H9 (cell line): ENCODE measurements at regions not wholly inside any gene's neighbourhood (a gene's known extent, or its start where the extent isn't known, plus 50 kb on each side); places are given as distances from the start of the nearest gene placed in this dataset.

ENCODE experiments used
- DNase-seq: peaks from one replicate; pipeline ENCODE4 v3.0.0-alpha.2; 2017
- H2AFZ ChIP-seq: one replicate; pipeline ENCODE4 v1.6.1; 2013; ENCODE audit warnings: mild to moderate bottlenecking, low read length, control low read depth, moderate library complexity
- H2AK5ac ChIP-seq: 2 replicates; pipeline ENCODE4 v1.6.1; 2013; ENCODE audit warnings: low read length, control low read depth, mixed read lengths; ENCODE audit not compliant: insufficient read length
- H2BK120ac ChIP-seq: one replicate; pipeline ENCODE4 v1.6.1; 2013; ENCODE audit warnings: low read depth, mild to moderate bottlenecking, low read length, control low read depth, inconsistent platforms; ENCODE audit not compliant: poor library complexity, severe bottlenecking
- H2BK12ac ChIP-seq: 2 replicates; pipeline ENCODE4 v1.6.1; 2013; ENCODE audit warnings: low read length, control low read depth, mixed read lengths, low read depth; ENCODE audit not compliant: insufficient read length
- H2BK15ac ChIP-seq: 2 replicates; pipeline ENCODE4 v1.6.1; 2013; ENCODE audit warnings: low read depth, low read length, control low read depth
- H2BK20ac ChIP-seq: one replicate; pipeline ENCODE4 v1.6.1; 2013; ENCODE audit warnings: low read depth, mild to moderate bottlenecking, low read length, control low read depth, inconsistent platforms; ENCODE audit not compliant: poor library complexity, severe bottlenecking
- H2BK5ac ChIP-seq: 2 replicates; pipeline ENCODE4 v1.6.1; 2013; ENCODE audit warnings: low read length, control low read depth, mixed read lengths; ENCODE audit not compliant: insufficient read length
- H3K14ac ChIP-seq: 2 replicates; pipeline ENCODE4 v1.6.1; 2013; ENCODE audit warnings: low read length, control low read depth; ENCODE audit not compliant: insufficient read depth
- H3K18ac ChIP-seq: 2 replicates; pipeline ENCODE4 v1.6.1; 2013; ENCODE audit warnings: low read depth, mild to moderate bottlenecking, mixed read lengths, low read length, control low read depth; ENCODE audit not compliant: insufficient read length
- H3K23ac ChIP-seq: 2 replicates; pipeline ENCODE4 v1.6.1; 2013; ENCODE audit warnings: low read length, control low read depth, mixed read lengths, low read depth; ENCODE audit not compliant: insufficient read length
- H3K23me2 ChIP-seq: 2 replicates; pipeline ENCODE4 v1.6.1; 2013; ENCODE audit warnings: low read depth, mild to moderate bottlenecking, mixed read lengths, low read length, control low read depth; ENCODE audit not compliant: insufficient read length, poor library complexity, severe bottlenecking
- H3K27ac ChIP-seq: 2 replicates; pipeline ENCODE4 v1.5.1; 2013; ENCODE audit warnings: low read length, control low read depth, mixed read lengths, low read depth; ENCODE audit not compliant: insufficient read length
- H3K27me3 ChIP-seq: 2 replicates; pipeline ENCODE4 v1.6.1; 2013; ENCODE audit warnings: low read length, control low read depth, inconsistent platforms; ENCODE audit not compliant: insufficient read depth
- H3K4ac ChIP-seq: 2 replicates; pipeline ENCODE4 v1.6.1; 2013; ENCODE audit warnings: low read depth, mild to moderate bottlenecking, control low read depth, inconsistent platforms, low read length, moderate library complexity
- H3K4me1 ChIP-seq: 2 replicates; pipeline ENCODE4 v1.6.1; 2013; ENCODE audit warnings: low read length, control low read depth, inconsistent platforms; ENCODE audit not compliant: insufficient read depth
- H3K4me2 ChIP-seq: 2 replicates; pipeline ENCODE4 v1.6.1; 2013; ENCODE audit warnings: low read length, control low read depth, mixed read lengths; ENCODE audit not compliant: insufficient read length, insufficient read depth
- H3K56ac ChIP-seq: 2 replicates; pipeline ENCODE4 v1.6.1; 2013; ENCODE audit warnings: low read depth, mild to moderate bottlenecking, mixed read lengths, low read length, control low read depth; ENCODE audit not compliant: insufficient read length
- H3K79me1 ChIP-seq: 2 replicates; pipeline ENCODE4 v1.6.1; 2013; ENCODE audit warnings: low read depth, mild to moderate bottlenecking, moderate library complexity, low read length, control low read depth, inconsistent platforms; ENCODE audit not compliant: insufficient read depth, poor library complexity, severe bottlenecking
- H3K79me2 ChIP-seq: 2 replicates; pipeline ENCODE4 v1.6.1; 2013; ENCODE audit warnings: low read length, control low read depth, inconsistent platforms; ENCODE audit not compliant: insufficient read depth
- H3K9ac ChIP-seq: 2 replicates; pipeline ENCODE4 v1.6.1; 2013; ENCODE audit warnings: low read length, control low read depth, mixed read lengths; ENCODE audit not compliant: insufficient read length; ENCODE audit errors: extremely low read depth
- H3K9me3 ChIP-seq: one replicate; pipeline ENCODE4 v1.6.1; 2013; ENCODE audit warnings: low read depth, low read length, inconsistent platforms; ENCODE audit not compliant: control insufficient read depth
- H3T11ph ChIP-seq: one replicate; pipeline ENCODE4 v1.6.1; 2013; ENCODE audit warnings: mild to moderate bottlenecking, low read length, control low read depth, inconsistent platforms
- H4K20me1 ChIP-seq: one replicate; pipeline ENCODE4 v1.6.1; 2013; ENCODE audit not compliant: control insufficient read depth, insufficient read length, insufficient read depth
- H4K5ac ChIP-seq: 2 replicates; pipeline ENCODE4 v1.6.1; 2013; ENCODE audit warnings: low read depth, mild to moderate bottlenecking, mixed read lengths, low read length, control low read depth; ENCODE audit not compliant: insufficient read length
- H4K8ac ChIP-seq: replicated peaks from 2 replicates; pipeline ENCODE4 v1.6.1; 2013; ENCODE audit warnings: low read length, control low read depth, mixed read lengths, low read depth; ENCODE audit not compliant: insufficient read length
- H4K91ac ChIP-seq: 2 replicates; pipeline ENCODE4 v1.6.1; 2013; ENCODE audit warnings: low read depth, mild to moderate bottlenecking, moderate library complexity, mixed read lengths, low read length, control low read depth; ENCODE audit not compliant: insufficient read length
- H3K27ac Mint-ChIP-seq, 3 experiments: 2 replicates in 2 of 3; 3 replicates in 1 of 3; pipeline ENCODE4 v1.8.0; 2020 to 2021; ENCODE audit warnings: mixed read lengths in 3 of 3, mild to moderate bottlenecking in 1 of 3, moderate library complexity in 1 of 3
- H3K27me3 Mint-ChIP-seq: 2 replicates; pipeline ENCODE4 v1.8.0; 2021; ENCODE audit warnings: low read depth, mild to moderate bottlenecking, moderate library complexity, mixed read lengths
- H3K36me3 Mint-ChIP-seq, 3 experiments: 2 replicates in 2 of 3; 3 replicates in 1 of 3; pipeline ENCODE4 v1.8.0; 2020 to 2021; ENCODE audit warnings: low read depth in 3 of 3, mixed read lengths in 3 of 3; ENCODE audit not compliant: insufficient read depth in 1 of 3
- H3K4me1 Mint-ChIP-seq, 2 experiments: 2 replicates each; pipeline ENCODE4 v1.8.0; 2020; ENCODE audit warnings: mixed read lengths in 2 of 2
- H3K4me3 Mint-ChIP-seq, 2 experiments: 2 replicates in 1 of 2; 3 replicates in 1 of 2; pipeline ENCODE4 v1.8.0; 2020 to 2021; ENCODE audit warnings: mild to moderate bottlenecking in 2 of 2, mixed read lengths in 2 of 2, moderate library complexity in 1 of 2
- H3K9me3 Mint-ChIP-seq, 2 experiments: 2 replicates in 1 of 2; 3 replicates in 1 of 2; pipeline ENCODE4 v1.8.0; 2020; ENCODE audit warnings: mild to moderate bottlenecking in 2 of 2, mixed read lengths in 2 of 2, moderate library complexity in 1 of 2
- CTCF ChIP-seq: fragments of 200-600 bp; sonication (generic); conservative IDR thresholded peaks from 3 replicates; pipeline ENCODE4 v1.8.0; 2021; ENCODE audit warnings: antibody characterized with exemption, mild to moderate bottlenecking
- WGBS: extraction: QIAGEN DNeasy Blood & Tissue Kit; methylation state at CpG from one replicate; pipeline ENCODE4 v1.1.7; 2013; ENCODE audit warnings: missing lambda C conversion rate, low lambda C conversion rate, mixed read lengths; ENCODE audit not compliant: insufficient read length; ENCODE audit errors: extremely low coverage; 5-methylcytosine and 5-hydroxymethylcytosine counted together

GRCh38 chr1:29593601-29594382, 357.5 kb downstream of the PTPRU start:
- H3K18ac ChIP-seq = no peak overlapping the region
- no peaks in the 10 kb centered on the region for H3K79me2 ChIP-seq
- H3K4me2 ChIP-seq = no peak overlapping the region
- H3K27me3 Mint-ChIP-seq = peaks cover 2% of the 10 kb centered on the region; the same call in 1 of the 2 replicates
- DNase-seq = no peak
- H3K14ac ChIP-seq = no peak overlapping the region
- H2BK5ac ChIP-seq = no peak overlapping the region
- H2BK15ac ChIP-seq = no peak overlapping the region
- H3K79me1 ChIP-seq = no peaks in the 10 kb centered on the region
- H2AK5ac ChIP-seq = no peak overlapping the region
- no peak overlapping the region for H4K5ac ChIP-seq
- no peak overlapping the region for H3K4me3 Mint-ChIP-seq
- no peak overlapping the region for H4K91ac ChIP-seq
- no peak overlapping the region for H4K8ac ChIP-seq
- H3K4me1 Mint-ChIP-seq = peaks cover 6 to 11% of the 10 kb centered on the region in 2 experiments
- no peak for TF ChIP-seq CTCF
- no peaks in the 10 kb centered on the region; a peak in 2 of 5 replicates for H3K9me3 Mint-ChIP-seq
- no peak overlapping the region for H2BK20ac ChIP-seq
- no peaks in the 10 kb centered on the region for H3K23me2 ChIP-seq
- H3K36me3 Mint-ChIP-seq = no peaks in the 10 kb centered on the region
- WGBS = no CpG with 5 or more reads among the region's 4 CpGs
- no peaks in the 10 kb centered on the region for H3K4me1 ChIP-seq
- no peak overlapping the region for H3K56ac ChIP-seq
- no peaks in the 10 kb centered on the region for H3K9me3 ChIP-seq
- peak overlapping the region in 2 of 3 experiments; percentile 61 to 87; a peak in 2 of 7 replicates for H3K27ac Mint-ChIP-seq
- H2AFZ ChIP-seq = no peak overlapping the region
- no peak overlapping the region for H3K27ac ChIP-seq
- no peak overlapping the region for H3K23ac ChIP-seq
- H3K9ac ChIP-seq = no peak overlapping the region
- H3K4ac ChIP-seq = no peak overlapping the region
- no peak overlapping the region for H2BK120ac ChIP-seq
- H3T11ph ChIP-seq = no peak overlapping the region
- no peaks in the 10 kb centered on the region for H4K20me1 ChIP-seq
- no peak overlapping the region for H2BK12ac ChIP-seq
- H3K27me3 ChIP-seq = no peaks in the 10 kb centered on the region
